HG02759 (cell line): ENCODE measurements at regions not wholly inside any gene's neighbourhood (a gene's known extent, or its start where the extent isn't known, plus 50 kb on each side); places are given as distances from the start of the nearest gene placed in this dataset.
"Not testable (repeated sequence)": the region's sequence is repeated elsewhere in the genome, so short reads cannot be mapped to it uniquely, and the experiment has no call there.

ENCODE experiments used
- ATAC-seq: cut with Tn5 transposase; IDR thresholded peaks from one replicate; pipeline ENCODE4 v1.9.1; 2021; ENCODE audit warnings: mild to moderate bottlenecking, moderate library complexity; ENCODE audit not compliant: unreplicated experiment

GRCh38 chr5:164185000-164185399, 679.6 kb downstream of the MAT2B start:
- no peak for ATAC-seq

DNA sequence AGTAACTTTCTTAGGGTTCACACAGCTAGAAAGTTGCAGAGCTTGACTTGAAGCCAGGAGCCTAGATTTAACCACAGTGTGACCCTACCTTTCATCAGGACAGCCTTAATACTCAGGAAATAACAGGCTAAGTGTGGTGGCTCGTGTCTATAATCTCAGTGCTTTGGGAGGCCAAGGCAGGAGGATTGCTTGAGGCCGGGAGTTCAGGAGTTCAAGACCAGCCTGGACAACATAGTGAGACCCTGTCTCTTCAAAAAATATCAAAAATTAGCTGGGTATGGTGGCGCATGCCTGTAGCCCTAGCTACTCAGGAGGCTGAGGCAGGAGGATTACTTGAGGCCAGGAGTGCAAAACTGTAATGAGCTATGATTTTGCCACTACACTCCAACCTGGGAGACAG, 681.1 kb downstream of the MAT2B start:
- ATAC-seq, result no peak

DNA sequence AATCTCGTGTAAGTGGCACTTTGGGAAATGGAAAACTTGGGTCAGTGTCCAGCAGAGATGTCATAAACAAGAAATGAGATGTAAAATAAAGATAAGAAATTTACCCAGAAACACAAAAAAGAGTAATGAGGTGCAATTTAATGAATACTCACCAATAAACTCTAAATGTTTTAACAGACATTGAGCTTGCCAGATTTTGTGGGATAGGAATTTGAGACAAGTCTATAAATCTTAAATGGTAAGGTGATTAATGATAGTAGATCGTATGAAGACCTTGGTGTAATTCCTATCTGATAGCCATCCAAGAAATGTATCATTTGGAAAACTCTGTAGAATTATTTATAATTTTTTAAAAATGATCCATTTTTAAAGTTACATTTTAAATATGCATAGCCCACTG, 682.4 kb downstream of the MAT2B start:
- ATAC-seq, result no peak

DNA sequence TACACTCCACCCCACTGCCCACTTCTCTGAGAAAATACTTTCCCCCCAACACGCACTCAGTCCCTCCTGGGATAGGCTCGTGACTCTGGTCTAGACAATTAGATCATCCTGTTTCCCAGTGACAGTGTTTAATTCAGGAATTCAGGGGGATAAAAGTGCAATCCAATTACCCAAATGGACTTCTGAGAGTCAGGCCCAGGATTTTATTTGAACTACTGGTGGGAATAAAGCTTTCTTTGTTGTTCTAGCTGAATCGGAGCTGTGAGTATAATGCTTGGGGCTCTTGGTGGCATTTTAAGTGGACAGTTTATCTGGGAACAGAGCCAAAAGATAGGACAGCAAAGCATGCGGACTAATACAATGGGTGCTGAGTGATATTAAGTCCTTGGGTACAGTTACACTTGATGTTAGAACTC, 683.3 kb downstream of the MAT2B start:
- ATAC-seq, result no peak

DNA sequence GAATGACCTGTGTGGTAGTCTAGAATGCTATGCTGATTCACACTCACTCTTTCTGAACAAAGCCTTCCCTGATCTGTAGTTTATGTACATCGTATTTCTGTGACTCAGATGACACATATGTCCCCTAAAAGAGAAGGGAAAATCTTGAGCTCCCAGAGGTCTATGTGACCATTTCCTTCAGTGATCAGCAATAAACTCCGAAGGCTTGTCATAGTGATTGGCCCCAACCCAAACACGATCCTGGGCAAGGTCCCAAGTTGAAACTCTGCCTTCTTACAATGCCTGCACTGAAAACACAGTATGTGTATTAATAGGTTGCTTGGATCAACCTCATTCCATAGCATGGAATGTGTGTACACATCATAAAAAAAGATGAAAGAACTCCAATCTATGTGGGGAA, 685.8 kb downstream of the MAT2B start:
- no peak for ATAC-seq

DNA sequence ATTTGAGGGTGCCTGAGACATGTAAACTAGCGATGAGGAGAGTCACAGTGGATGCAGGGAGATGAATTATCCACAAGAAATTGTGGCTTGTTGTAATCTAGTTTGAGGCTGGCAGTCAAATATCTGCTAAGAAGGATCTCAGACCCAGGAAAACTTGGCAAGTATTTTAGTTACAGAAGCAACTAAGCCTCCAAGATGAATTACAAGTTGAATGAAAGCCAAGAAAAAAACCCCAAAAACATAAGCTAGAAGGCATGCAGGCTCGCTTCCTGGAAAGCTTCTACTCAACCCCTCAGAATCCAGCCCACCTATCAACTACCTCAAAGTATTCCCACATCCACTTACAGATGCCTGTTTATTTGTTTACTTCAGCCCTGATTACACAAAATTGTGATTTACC, 696.9 kb downstream of the MAT2B start:
- ATAC-seq, result no peak

GRCh38 chr5:164203581-164204225, 698.3 kb downstream of the MAT2B start:
- ATAC-seq, result no peak

DNA sequence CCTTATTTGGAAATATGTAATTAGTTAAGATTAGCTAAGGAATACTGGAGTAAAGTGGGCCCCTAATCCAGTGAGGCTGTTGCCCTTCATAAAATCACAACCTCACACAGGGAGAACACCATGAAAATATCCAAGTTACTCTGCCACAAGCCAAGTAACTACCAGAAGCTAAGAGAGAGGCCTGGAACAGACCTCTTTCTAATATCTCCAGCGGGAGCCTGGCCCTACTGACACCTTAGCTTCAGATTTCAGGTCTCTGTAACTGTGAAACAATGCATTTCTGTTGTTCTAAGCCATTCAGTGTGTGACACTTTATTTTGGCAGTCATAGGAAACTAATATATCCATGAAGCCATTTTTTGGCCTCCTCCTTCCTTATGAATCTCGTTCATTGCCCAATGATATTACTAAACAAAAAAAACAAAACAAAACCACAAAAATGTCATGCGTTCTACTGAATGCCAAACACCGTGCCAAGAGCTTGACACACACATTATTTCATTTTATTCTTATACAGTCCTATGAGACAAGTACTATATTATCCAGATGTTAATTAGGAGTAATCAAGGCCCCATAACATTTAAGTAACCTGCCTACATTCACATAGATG, 699.0 kb downstream of the MAT2B start:
- no peak for ATAC-seq

DNA sequence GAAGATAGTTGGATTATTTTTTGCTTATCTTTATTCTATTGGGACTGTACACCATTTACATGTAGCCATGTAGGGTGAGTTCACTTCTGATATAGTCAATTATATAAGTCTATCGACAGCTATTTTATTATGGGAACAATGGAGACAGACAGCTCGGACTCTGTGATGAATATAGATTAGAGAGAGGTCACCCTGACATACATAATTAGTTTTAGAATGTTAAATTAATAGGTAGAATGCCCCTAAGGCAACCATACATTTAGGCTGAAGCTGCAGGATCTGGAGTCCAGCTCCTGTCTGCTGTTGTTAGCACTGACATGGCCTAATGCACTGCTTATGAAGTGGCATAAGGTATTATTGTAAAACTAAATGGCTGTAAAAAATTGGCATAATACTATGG, 700.8 kb downstream of the MAT2B start:
- ATAC-seq, result no peak

- ATAC-seq, result no peak
Observed at GRCh38 chr5:164207646-164208045, 702.2 kb downstream of the MAT2B start.

GRCh38 chr5:164210491-164210890, 705.1 kb downstream of the MAT2B start:
- no peak for ATAC-seq

DNA sequence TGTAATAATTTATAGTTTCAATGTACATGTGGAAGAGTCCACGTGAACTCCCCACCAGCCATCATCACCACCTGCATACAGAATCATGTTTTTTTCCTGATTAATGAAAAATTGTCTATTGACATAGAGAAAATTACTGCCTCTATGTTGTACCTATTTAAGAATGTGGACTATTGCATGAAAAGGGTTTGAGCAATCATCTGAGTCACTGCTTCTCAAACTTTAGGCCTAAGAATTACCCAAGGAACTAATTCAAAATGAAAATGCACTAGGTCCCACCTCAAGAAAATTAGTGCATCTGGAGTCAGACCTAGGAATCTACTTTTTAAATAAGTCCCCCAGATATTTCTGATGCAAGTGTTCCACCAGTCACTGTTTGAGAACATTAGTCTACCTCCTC, 709.3 kb downstream of the MAT2B start:
- no peak for ATAC-seq

DNA sequence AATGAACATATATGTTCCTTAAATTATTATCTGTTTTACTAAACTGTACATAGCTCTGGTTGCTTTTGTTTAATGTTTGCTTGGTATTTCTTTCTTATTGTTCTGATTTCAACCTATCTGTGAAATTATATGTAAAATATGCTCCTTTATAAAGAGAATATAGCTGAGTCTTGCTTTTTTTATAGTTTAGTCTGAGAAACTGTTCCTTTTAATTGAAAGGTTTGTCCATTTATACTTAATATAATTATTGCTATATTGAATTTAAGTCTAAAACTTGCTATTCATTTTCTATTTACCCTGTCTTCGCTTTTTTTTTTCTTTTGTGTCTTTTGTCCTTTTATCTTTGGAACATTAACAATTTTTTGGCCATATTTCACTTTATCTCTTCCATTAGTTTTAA, 712.0 kb downstream of the MAT2B start:
- no peak for ATAC-seq

DNA sequence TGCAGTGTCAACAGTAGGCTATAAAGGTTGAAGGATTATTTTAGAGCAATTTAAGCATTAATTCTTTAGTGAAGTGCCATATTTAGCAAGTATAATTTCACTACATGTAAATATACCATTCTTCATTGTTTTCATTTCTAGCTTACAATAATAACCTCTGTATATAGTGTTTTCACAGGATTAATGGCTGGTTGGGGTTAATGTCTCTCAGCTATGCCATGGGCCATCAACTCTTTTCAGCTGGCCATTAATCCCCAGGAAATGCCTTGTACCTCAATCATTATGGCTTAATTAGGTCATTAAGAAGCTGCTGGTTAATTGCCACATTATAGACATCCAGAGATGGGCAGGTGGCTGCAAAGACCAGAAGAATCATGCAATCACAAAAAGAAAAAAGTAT, 715.1 kb downstream of the MAT2B start:
- no peak for ATAC-seq

- no peak for ATAC-seq
Observed at GRCh38 chr5:164224236-164224635, 718.8 kb downstream of the MAT2B start.

- ATAC-seq, result no peak
Observed at GRCh38 chr5:164224772-164225171, 719.4 kb downstream of the MAT2B start.

DNA sequence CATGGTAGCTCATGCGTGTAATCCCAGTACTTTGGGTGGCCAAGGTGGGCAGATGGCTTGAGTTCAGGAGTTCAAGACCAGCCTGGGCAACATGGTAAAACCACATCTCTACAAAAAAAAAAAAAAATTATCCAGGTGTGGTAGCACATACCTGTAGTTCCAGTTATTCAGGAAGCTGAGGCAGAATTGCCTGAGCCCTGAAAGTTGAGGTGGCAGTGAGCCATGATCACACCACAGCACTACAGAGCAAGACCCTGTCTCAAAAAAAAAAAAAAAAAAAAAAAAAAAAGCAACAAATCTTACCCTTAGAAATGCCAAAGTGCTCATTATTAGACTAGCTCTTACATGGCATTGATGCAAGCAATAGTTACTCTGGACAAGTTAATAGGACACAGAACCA, 724.9 kb downstream of the MAT2B start:
- ATAC-seq, result no peak

- no peak for ATAC-seq
Observed at GRCh38 chr5:164233791-164234190, 728.4 kb downstream of the MAT2B start.

GRCh38 chr5:164234321-164234720, 728.9 kb downstream of the MAT2B start:
- ATAC-seq, result no peak

GRCh38 chr5:164235300-164235891, 730.0 kb downstream of the MAT2B start:
- no peak for ATAC-seq

DNA sequence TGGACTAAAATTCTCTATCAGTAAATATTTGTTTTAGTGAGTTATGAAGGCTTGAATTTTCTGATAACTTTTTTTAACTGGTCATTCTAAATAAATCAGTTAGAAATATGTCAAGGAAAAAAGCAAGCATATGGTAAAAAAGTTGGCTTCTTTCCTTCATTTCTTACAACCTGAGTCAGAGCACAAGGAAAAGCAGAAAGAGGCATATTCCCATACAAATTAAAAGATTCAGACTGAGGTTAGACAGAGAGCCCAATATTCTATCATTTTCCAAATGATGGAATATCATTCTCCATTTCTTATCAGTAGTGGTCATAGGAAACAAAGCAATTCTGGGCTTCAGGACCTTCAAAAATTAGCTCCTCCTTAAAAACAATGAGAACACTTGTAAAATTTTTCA, 732.1 kb downstream of the MAT2B start:
- ATAC-seq, result no peak

DNA sequence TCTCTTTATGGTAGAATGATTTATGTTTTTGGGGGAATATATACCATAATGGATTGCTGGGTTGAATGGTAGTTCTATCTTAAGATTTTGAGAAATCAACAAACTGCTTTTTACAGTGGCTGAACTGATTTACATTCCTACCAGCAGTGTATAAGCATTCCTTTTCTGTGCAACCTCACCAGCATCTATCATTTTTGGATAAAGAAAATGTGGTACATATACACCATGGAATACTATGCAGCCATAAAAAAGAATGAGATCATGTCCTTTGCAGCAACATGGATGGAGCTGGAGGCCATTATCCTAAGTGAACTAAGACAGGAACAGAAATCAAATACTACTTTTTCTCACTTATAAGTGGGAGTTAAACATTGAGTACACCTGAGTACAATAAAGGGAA, 746.4 kb downstream of the MAT2B start:
- not testable (repeated sequence) for ATAC-seq

DNA sequence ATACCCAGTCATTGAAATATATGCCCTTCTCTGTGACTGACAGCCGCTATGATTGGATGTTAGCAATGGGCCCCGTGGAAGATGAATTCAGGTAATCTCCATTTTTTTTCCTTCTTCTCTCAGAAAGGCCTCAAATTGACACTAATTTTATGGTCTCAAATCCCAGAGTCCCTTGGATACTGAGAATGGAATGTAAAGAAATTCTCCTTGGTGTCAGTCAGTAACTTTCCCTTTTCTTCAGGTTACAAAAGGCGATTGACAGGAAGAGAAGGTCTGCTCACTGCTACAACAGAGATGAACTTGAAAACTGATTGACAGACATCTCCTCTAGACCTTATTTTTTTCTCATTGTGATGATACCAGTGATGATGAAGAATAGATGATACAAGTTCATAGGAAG, 748.3 kb downstream of the MAT2B start:
- ATAC-seq, result no peak
